M059J (cell line): ENCODE measurements at regions not wholly inside any gene's neighbourhood (a gene's known extent, or its start where the extent isn't known, plus 50 kb on each side); places are given as distances from the start of the nearest gene placed in this dataset.

Source experiments
- DNase-seq: peaks from one replicate; pipeline ENCODE4 v3.0.0-alpha.2; 2012; ENCODE audit warnings: low read depth

GRCh38 chr2:156845806-156846558 is 409.8 kb downstream of the GPD2 start:
- DNase-seq: peak; percentile 80

- DNase-seq: no peak
Observed at GRCh38 chr2:156852210-156852609, 405.3 kb upstream of the GALNT5 start.

GRCh38 chr2:156852681-156853080 is 404.8 kb upstream of the GALNT5 start:
- DNase-seq: no peak

GRCh38 chr2:156864325-156864724 is 393.2 kb upstream of the GALNT5 start:
- DNase-seq: no peak

- DNase-seq: no peak
Observed at GRCh38 chr2:156864753-156865152, 392.8 kb upstream of the GALNT5 start.

- no peak for DNase-seq
Observed at GRCh38 chr2:156867201-156867600, 390.3 kb upstream of the GALNT5 start.

GRCh38 chr2:156874707-156875106 is 382.8 kb upstream of the GALNT5 start:
- no peak for DNase-seq

GRCh38 chr2:156883804-156884203 is 373.7 kb upstream of the GALNT5 start:
- DNase-seq: peak; percentile 53

- DNase-seq: no peak
Observed at GRCh38 chr2:156884216-156884615, 373.3 kb upstream of the GALNT5 start.

- DNase-seq: no peak
Observed at GRCh38 chr2:156890529-156891148, 366.9 kb upstream of the GALNT5 start.

GRCh38 chr2:156891609-156892008 is 365.9 kb upstream of the GALNT5 start:
- DNase-seq: no peak

GRCh38 chr2:156892467-156893281 is 364.8 kb upstream of the GALNT5 start:
- peak; percentile 61 for DNase-seq

- peak; percentile 84 for DNase-seq
Observed at GRCh38 chr2:156896294-156896693, 361.2 kb upstream of the GALNT5 start.

GRCh38 chr2:156897548-156897947 is 360.0 kb upstream of the GALNT5 start:
- no peak for DNase-seq

GRCh38 chr2:156901373-156902031 is 356.0 kb upstream of the GALNT5 start:
- DNase-seq: peak; percentile 85

- peak; percentile 79 for DNase-seq
Observed at GRCh38 chr2:156903335-156903734, 354.2 kb upstream of the GALNT5 start.

GRCh38 chr2:156907806-156908205 is 349.7 kb upstream of the GALNT5 start:
- DNase-seq: no peak

- DNase-seq: peak; percentile 83
Observed at GRCh38 chr2:156908825-156909224, 348.7 kb upstream of the GALNT5 start.

GRCh38 chr2:156909983-156910382 is 347.5 kb upstream of the GALNT5 start:
- DNase-seq: no peak

- no peak for DNase-seq
Observed at GRCh38 chr2:156915332-156915731, 342.2 kb upstream of the GALNT5 start.

GRCh38 chr2:156918410-156918809 is 339.1 kb upstream of the GALNT5 start:
- peak; percentile 51 for DNase-seq

- DNase-seq: no peak
Observed at GRCh38 chr2:156930423-156930822, 327.1 kb upstream of the GALNT5 start.
